D341Med (cell line): ENCODE measurements at regions not wholly inside any gene's neighbourhood (a gene's known extent, or its start where the extent isn't known, plus 50 kb on each side); places are given as distances from the start of the nearest gene placed in this dataset.

Source experiments
- DNase-seq: peaks from one replicate; pipeline ENCODE4 v3.0.0; 2012; ENCODE audit warnings: low spot score

DNA sequence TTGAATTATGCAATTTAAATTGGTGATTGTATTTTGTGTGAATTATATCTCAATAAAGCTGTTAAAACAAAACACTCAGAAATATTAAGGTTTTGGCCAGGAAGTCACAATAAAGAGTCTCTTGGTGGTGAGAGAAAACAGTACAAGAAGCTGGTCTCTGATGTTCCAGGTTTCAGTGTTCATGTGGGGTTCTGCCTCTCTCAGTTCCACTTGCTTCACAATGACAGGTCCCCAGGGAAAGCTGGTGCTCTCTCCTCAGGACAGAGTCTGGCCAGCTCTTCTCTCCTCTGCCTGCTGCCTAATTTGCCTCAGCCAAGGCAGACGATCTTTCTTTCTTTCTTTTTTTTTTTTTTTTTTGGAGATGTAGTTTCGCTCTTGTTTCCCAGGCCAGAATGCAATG, 342.9 kb upstream of the PLXNA2 start:
- no peak for DNase-seq

DNA sequence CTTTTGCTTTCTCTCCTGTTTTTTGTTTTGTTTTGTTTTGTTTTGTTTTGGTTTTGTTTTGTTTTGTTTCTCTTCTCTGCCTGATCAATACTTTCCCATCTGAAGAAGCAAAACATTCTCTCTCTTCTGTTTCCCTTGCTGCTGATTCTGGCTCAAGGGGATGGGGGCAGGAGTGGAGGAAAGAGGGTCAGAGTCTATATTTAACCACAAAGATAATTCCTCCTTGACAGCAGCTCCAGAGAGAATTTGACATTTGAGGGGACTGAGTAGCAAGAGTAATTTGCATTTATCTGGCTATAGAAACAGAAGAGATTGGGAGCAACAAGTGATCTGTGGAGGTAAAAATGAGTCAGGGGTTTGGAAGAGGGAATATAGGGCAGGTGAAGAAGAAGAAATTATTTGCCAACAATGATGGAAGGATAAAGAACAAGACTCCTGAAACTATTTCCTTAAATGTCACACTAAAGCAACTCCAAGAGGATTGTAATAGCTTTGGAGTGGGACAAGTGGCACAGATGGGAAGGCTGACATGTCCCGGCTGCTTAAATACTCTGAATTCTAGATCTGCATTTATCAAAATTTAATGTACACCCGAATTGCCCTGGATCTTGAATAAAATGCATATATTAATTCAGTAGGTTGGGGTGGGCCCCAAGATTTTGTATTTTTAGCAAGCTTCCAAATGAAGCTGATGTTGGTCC, 349.3 kb upstream of the PLXNA2 start:
- DNase-seq: no peak

DNA sequence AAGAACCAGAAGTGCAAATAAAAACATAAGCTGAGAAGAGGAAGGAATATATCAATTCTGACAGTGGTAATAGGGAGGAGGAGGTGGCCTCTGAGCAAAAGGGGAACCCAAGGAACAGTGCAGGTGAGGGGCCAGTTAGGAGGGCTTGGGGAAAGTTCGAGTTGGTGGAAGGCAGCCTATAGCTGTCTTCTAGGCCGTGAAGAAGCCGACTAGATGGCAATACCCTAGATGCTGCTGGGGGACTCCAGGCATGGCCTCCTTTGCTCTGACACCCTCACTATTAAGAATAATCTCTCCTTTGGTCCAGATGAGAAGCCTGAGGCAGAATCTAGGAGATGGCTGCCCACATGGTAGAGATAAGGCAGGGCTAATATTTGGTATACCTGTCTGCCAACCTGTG, 351.1 kb upstream of the PLXNA2 start:
- no peak for DNase-seq

DNA sequence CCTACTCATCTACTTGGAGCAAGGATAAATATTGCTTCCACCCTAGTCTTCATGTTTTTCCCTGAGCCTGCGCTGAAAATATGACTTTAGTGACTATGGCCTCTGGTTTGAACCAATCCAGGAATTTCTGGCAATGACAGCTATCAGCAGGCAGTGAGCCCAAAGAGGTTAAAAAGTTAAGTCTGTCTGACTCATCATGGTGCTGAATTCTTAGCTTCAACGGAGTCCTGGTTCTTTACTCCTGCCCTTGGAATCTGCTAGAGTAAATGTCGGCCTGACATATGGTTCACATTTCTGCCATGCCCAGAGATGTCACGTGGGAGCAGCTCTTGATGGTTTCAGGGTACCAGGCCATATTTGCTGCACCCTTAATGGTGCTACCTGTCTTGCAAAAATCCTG, 351.6 kb upstream of the PLXNA2 start:
- DNase-seq: no peak

DNA sequence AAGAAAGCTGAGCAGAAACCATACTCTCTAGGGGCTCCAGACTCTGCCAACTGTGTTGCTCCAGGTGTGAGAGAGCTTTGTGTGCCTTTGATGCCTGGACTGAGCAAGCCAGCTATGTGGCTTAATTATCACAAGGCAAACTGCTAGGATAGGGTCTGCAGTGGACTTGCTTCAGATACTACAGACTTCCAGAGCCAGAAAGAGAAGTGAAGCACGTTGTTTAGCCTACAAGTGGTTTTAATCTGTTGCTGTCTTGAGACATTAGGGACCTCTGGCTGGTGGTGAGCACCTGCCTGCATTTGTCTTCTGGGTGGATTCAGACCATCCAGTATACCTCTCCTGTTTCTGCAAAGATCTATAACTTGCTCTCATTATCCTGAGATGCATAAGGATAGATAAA, 353.4 kb upstream of the PLXNA2 start:
- DNase-seq: no peak

DNA sequence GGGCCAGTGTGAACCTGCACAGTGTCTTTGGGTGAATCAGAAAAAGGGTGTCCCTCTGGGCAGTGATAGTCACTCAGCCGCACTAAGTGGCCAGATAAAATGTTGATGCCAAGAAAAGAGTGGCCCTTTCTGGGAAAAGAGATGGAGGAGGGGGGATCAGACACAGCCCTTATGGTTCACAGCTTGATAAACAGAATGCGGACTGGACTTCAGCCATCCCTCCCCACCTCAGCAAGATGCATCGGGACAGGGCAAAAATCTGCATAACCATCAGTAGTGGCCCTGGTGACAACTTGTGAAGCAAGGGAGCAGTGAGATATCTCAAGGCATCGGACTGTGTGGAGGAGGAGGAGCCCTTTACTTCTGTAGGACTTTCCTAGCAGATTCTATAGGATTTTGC, 353.8 kb upstream of the PLXNA2 start:
- DNase-seq: no peak

DNA sequence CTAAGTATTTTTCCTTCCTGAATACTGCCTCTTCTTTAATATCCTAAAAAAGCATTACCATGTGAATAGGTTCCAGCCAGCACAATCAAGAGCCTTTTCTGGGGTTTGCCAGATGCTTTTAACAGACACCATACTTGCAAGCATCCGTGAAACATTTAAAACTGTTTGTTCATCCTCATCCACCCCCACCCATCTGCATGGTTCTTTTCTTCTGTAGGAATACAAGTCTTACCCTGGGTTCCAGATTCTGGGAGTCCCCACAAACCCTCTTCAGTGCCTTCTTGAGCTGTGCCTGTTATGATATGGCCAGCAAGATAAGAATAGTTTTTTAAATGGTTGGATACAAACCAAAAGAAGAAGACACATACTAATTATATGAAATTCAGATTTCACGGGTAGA, 354.9 kb upstream of the PLXNA2 start:
- DNase-seq: no peak

DNA sequence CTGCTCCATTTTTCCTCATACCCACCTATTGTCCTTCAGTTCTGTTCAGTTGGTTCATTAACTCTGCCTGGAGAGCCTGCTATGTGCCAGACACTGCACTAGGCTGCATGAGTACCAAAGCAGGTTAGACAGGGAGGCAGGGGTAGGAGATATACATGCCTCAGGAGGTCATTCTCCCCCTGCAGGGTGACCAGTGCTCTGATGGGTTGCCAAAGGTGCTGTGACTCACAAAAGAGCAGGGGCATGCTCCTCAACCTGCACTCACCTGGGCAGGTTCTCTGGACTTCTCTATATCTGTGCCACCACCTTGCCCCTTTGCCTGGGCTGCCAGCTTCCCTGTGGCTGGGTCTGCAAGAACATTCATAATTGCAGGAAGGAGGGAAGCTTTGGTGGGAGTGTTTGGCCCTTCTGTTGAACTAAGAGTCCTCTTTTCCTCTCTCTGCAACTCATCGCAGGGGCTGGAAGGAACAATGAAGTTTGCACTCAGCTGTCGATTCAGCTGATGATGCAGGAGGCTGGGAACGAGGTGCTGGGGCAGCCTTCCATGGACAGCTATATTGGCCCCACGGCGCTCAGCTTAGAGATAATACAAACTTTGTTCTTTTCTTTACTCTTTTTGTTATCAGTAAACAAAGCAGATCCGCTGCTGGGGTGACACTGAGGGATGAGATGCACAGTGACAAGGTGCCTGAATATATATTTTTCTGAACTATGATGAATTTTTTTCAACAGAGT, 356.4 kb upstream of the PLXNA2 start:
- DNase-seq: no peak

DNA sequence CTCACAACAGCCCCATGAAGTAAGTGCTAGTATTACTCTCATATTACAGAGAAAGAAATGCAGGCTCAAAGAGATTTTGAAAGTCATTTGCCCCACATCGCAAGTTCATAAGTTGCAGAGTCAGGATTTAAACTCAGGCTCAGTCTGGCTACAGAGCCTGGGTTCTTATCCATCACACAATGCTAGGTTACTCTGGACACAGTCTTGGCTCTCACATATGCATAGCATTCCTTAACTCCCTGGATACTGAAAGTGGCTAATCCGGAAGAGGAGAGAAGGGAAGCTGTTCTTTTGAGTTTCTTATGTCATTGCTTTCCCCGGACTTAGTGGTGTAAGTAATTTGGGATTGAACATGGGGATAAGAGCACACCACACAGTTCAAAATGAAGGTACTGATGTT, 357.4 kb upstream of the PLXNA2 start:
- no peak for DNase-seq

DNA sequence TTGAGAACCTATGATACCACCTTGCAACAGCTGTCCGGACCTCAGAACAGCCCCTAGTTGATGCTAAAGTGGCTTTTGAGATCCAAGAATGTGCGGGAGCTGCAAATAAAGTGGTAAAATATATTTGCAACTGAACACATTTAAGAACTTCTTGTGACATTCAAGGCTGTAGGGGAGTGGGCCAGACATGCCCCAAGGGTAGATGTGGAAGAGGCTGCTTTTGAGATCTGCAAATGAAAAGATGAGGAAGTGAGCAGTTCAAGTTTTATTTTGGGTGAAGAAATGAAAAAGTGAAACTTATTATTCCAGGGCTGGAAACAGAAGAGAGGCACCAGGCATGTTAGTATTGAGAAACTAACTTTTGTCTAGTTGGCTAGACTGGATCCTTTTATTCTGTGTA, 359.5 kb upstream of the PLXNA2 start:
- no peak for DNase-seq

DNA sequence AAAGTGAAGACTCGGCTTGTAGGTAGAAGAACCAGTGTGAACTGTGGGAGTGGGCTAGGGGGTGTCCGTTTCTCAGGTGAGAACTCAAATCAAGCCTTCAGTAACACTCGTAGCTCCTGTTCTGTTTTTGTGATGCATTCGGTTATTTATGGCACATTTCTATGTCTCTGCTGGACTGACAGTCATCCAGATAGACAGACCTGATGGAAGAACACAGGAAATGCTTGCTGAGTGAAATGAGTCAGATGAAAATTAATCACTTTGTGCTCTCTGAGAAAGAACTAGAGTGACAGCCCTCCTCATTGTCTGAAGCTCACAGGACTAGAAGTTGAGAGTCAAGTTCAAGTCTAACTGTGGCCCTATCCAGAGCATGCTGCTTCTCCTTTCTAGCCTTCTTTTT, 360.1 kb upstream of the PLXNA2 start:
- no peak for DNase-seq

DNA sequence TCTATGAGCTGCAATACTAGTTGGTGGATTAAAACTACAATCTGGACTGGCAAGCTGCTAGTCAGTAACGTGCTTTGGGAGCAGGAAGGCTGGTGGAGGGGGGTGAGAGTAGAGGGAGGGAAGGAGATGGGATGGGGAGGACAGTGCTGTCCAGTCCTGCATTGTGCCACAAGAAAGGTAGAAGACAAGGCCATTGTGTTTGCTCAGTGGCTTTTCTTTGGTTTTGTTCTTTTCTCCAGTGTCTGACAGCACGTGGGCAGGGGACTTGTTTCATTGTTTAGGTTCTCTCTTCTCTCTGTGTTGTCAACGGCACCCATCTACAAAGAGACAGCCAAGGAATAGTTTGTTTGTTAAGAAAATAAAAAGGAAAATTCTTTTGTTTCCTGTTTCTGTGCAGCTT, 362.8 kb upstream of the PLXNA2 start:
- no peak for DNase-seq

DNA sequence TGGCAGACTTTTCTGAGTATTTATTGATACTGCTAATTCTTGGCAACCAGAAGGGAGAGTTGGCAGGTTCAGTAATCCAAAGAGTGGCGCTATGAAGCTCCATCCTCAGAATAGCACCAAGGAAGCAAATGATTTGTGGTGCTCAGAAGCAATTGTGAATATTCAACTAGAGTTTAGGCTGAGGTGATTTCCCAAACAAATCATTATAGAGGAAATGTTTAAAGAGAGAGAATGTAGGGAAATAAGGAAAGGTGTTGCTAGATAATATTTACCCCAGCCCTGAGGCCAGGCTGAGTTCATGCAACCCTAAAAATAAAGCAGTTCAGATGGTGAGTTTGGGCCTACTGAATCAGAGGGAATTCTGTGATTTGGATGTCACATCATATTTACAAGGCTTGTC, 363.4 kb upstream of the PLXNA2 start:
- no peak for DNase-seq

DNA sequence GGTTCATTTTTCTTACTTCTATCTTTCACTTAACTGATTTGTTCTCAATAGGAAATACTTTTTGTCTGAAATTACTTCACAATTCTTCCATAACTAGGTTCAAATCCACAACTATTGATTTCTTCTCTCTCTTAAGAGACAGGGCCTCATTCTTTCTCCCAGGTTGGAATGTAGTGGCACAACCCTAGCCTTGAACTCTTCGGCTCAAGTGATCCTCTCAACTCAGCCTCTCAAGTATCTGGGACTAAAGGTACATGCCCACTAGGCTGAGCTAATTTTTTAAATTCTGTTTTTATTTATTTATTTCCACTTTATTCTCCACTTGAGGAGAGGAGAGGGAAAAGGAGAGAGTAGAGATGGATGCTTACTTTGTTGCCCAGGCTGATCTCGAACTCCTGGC, 370.4 kb upstream of the PLXNA2 start:
- DNase-seq: no peak

DNA sequence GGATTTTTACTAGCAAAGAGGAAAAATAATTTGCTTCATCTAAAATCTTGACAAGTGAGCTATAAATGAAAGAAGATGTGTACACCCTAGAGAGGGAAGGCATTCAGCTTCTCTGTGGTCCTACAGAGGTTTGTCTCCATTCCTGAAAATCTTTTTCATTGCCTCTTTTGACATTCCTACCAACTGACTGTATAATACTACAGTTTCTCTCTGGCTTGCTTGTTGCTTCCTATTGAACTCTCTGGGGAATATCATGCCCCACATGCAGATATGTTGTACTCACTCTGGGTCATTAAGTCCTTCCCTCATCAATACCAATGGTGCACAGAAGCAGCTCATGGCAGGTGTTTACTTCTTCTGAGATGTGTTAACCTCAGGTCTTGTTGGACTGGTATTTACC, 371.2 kb upstream of the PLXNA2 start:
- DNase-seq: no peak

DNA sequence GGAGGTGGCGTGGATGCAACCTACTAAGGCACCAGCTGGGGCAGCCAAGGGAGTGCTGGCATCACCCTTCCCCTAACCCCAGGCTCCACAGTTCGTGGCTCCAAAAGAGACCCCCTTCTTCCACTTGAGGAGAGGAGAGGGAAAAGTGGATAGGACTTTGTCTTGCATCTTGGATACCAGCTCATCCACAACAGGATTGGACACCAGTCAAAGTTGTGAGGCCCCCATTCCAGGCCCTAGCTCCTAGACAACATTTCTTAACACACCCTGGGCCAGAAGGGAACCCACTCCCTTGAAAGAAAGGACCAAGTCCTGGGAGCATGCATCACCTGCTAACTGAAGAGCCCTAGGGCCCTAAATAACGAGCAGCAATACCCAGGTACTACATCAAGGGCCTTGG, 372.6 kb upstream of the PLXNA2 start:
- DNase-seq: no peak

DNA sequence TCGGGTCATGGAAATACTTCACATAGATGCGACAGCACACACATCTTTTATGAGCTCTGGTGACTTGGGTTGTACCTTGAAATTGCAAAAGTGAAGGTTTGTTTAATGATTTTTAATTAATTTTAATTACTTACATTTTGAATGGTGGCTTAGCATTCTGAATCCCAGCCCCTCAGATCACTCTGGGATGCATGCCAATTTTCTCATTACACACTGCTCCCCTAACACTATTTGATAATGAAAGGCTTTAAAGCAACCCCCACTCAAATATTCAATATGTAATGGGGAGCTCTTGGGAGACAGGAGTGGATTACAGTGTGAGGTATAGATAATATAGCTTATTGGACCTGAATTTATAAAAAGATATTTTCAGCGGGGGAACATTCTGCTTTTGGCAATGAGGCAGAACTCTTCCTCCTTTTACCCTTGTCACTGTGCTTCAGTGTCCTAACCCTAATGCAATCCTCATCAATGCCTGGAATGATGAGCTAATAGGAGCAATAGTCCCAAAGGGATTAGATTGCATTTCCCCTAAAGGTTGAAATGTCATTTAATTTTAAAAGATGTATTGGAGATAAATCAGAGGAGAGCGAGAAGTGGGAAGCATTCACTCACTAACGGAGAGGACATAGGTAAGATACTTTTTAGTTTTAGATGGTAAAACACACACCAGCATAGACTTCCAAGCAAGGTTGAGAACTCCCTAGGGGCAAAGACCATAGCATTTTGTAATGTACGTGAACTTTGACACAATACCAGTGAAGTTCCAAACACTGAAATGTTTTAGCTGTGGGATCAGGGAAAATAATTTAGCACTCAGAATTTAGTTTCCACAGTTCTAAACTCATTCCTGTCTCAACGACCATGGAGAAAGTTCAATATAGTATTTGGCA, 384.1 kb upstream of the PLXNA2 start:
- no peak for DNase-seq

DNA sequence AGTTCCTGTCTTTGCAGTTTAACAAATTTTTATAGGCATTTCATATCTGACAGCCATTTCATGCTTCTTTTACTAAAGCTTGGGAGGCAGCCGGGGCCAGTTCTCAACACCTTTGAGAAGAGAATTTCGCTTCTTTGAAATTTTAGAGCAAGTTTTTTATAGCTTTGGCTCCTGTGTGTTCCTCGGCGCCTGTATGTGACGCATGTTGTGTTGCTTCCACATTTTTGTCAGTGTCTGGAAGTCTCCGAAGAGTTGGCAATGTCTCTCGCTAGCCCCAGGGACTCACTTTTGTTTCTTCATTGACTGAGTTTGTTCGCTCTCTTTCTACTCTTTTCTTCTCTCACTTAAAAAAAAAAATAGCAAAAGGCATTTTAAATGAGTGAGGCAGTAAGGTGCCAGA, 386.9 kb upstream of the PLXNA2 start:
- no peak for DNase-seq

DNA sequence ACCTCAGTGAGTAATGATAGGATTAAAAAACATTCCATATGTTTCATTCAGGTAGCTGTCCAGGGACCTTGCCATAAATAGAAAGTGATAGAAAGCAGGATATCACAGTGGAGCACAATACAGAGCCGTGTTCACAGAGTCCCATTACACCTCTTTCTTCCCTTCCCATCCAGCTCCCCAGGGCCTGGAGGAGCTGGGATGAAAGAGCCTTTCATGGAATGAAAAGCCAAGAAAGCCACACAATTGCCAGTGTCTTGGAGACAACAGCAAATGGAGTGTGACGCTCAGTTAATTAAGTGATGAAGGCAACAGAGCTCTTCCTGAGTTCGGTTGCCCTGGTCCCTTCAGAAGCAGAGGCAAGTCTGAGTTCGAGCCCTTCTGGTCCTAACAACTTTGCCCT, 387.3 kb upstream of the PLXNA2 start:
- DNase-seq: no peak

DNA sequence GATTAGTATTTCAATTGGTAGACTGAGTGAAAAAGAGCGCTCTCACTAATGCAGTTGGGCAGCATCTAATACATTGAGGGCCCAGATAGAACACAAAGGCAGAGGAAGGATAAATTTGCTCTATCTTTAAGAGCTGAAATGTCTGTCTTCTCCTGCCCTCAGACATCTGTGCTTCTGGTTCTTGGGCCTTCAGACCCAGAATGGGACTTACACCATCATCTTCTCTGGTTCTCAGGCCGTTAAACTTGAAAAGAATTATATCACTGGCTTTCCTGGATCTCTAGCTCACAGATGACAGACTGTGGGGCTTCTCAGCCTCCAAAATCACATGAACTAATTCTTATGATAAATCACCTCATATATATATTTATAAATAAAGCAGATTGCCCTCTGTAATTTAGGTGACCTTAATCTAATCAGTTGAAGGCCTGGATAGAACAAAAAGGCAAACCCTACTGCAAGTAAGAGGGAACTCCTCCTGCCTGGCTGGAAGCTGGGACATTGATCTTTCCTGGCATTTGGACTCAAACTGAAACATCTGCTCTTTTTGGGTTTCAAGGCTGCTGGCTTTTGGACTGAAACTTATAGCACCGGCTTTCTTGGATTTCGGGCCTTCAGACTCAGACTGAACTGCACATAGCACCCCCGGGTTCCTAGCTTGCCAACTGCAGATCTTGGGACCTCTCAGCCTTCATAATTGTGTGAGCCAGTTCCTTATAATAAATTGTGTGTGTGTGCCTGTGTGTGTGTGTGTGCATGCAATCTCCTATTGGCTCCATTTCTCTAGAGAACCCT, 390.4 kb upstream of the PLXNA2 start:
- no peak for DNase-seq

DNA sequence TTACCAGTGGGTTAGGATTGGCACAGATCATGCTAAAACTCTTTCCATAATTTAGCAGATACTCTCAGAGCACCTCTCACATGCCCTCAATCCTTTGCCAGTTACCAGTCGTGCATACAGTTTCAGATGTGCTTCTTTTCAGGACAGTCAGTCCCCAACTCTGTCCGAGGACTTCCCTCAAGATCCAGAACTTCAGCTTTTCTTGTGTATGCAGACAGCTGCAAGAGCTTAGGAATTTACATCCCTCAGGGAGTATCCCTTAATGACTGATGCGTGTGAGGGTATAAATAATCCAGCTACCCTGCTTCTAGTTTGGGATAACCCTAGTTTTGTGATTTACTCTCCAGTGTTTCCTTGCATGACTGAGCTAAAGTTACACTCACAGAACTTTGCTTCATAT, 393.0 kb upstream of the PLXNA2 start:
- DNase-seq: no peak

DNA sequence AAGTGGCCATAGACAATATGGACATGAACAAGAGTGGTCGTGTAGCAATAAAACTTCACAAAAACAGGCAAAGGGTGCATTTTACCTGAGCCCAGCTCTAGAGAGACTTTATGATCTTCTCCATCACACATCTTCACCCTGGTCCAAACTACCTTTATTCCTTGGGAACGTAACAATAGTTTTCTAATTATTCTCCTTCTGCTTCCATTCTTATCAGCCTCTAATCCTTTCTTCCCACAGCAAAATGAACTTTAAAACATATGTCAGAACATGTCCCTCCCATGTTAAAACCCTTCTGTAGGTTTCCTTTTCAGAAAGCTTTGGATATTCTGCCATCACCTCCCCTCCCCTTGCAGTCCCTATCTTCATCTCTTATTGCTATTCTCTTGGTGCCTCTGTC, 395.2 kb upstream of the PLXNA2 start:
- DNase-seq: no peak
